ENCODE measurements at regions not wholly inside any gene's neighbourhood (a gene's known extent, or its start where the extent isn't known, plus 50 kb on each side); places are given as distances from the start of the nearest gene placed in this dataset.

- TF ChIP-seq CHD7 (IDR thresholded peaks at IDR 0.05; ENCODE audit: insufficient replicate concordance, low read length) = no peak
- no peak for TF ChIP-seq CREB1 (IDR thresholded peaks at IDR 0.05)
- no peak for TF ChIP-seq KDM1A (IDR thresholded peaks at IDR 0.05; ENCODE audit: borderline replicate concordance, low read length)
- TF ChIP-seq HDAC6 (IDR thresholded peaks at IDR 0.05; ENCODE audit: low read depth, low read length) = no peak
- TF ChIP-seq ZNF274 (IDR thresholded peaks at IDR 0.05; ENCODE audit: borderline replicate concordance, extremely low read depth, low read length) = no peak
- TF ChIP-seq BACH1 (IDR thresholded peaks at IDR 0.05; ENCODE audit: low read length) = no peak
- no peak for TF ChIP-seq CHD1 (IDR thresholded peaks at IDR 0.05; ENCODE audit: low read depth, low read length)
- TF ChIP-seq NRF1 (IDR thresholded peaks at IDR 0.05; ENCODE audit: low read depth, low read length) = no peak
Observed at GRCh38 chr5:2546938-2547337, 204.5 kb downstream of the IRX2 start (continued).

Measured in H1 (cell line).